GM21526 (cell line): ENCODE measurements at regions not wholly inside any gene's neighbourhood (a gene's known extent, or its start where the extent isn't known, plus 50 kb on each side); places are given as distances from the start of the nearest gene placed in this dataset.

Experiments used
- ATAC-seq: cut with Tn5 transposase; IDR thresholded peaks from one replicate; pipeline ENCODE4 v1.9.1; 2021; ENCODE audit warnings: moderate library complexity; ENCODE audit not compliant: unreplicated experiment, low FRiP score

DNA sequence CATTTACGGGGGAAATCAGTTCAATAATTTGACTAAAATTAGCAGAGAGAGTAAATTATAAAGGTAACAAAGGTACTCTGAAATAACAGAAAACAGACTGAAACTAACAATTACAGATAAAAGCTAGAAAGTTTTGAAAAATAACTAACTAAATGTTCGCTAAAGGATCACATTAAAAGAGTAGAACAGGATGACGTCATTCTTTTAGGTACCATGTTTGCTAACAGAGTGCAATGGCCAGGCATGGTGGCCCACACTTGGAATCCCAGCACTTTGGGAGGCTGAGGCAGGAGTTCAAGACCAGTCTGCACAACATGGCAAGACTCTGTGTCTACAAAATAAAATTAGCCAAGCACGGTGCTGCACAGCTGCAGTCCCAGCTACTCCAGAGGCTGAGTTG, 212.3 kb upstream of the CDYL start:
- ATAC-seq = no peak

DNA sequence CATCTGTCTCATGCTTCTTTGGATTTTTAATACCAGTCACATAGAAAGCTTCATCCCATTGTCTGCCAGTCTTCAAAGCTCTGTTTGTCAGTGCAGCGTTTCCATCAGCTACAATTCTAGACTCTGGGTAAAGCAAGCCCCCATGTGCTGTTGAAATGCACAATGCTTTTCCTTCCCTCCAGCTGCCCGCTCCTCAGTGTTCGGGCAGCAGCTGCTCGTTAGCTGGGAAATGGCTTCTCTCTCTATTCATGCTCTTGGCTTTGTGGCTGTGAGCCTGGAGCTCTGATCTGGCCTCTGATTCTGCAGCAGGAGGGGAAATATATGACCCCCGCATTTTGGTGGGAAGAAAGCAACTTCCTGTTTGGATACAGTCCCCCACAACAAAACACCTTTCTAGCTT, 213.0 kb upstream of the CDYL start:
- ATAC-seq = no peak

DNA sequence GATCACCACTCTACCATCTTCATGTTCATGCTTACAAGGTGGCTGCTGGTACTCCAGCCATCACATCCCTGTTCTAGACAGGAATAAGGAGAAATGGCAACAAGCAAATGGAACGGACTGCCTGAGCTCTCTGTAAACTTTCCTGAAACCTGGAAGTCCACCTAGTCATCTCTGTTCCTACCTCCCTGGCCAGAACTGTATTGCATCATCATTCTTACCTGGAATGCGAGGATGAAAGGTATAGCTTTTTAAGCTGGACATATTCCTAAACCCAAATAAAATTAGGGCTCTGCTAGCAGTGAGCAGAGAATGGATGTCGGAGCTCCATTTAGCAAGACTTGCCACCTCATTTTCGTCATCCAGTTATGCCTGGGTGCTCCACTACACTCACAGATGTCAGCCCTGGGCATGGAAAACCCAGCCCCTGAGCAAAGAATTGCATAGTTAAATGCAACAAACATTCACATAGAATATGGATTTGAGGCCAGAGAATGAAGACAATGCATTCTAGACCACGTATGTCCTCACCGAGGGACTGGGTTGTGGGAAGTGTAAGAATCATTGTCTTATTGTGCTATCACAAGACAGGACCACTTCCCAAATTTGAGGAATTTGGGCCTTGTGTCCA, 214.3 kb upstream of the CDYL start:
- ATAC-seq = no peak

DNA sequence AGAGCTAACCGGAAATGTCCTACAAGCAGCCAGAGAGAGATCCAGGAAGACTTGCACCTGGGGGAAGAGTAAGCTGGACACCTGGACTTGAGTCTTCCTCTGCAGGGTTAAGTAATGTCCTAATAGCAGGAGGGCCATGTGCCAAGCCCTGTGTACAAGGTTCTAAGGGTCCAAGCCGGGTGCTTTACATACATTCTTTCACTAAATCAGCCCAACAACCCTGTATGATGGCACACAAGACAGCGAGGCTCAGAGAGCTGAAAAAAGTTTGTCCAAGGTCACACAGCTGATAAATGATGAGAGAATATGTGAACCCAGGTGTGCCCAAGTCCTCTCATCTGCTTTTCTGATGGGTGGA, 215.1 kb upstream of the CDYL start:
- no peak for ATAC-seq

DNA sequence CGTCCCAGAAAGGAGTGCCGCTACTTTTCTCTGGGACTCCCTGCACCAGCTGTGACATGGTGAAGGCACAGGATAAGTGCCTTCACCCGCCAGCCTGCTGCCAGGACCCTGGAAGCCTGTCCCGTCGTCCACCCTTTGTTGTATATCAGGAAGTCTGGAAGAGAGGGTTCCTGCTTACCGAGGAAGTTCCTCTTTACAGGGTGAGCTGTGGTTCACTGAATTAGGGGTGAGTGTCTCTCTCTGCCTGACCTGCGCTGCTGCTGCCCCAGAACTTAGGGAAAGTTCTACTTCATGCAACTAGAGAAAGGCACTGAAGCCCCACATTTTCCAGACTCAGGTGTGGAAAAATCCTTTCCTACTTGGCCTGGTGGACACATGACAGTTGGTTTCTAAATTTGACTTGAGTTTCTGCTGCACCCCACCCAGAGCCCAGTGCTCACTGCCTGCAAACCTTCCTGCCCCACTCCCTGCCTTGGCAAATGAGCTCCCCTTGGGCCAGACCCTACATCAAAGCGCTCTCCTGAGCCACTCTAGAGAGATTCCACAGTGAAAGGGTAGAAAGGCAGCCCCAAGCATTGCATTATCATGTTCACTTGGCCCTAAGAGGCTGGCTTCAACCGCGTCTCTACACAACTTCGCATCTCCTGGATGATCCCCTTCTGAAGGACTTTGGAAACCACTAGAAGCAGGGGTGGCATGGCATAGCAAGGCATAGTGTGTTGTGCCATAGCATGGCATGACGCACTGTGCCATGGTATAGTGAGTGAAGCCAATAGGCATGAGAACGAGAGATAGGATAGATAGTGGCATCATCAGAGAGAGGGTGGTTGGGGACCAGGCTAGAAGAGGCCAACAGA, 215.8 kb upstream of the CDYL start:
- ATAC-seq = no peak

DNA sequence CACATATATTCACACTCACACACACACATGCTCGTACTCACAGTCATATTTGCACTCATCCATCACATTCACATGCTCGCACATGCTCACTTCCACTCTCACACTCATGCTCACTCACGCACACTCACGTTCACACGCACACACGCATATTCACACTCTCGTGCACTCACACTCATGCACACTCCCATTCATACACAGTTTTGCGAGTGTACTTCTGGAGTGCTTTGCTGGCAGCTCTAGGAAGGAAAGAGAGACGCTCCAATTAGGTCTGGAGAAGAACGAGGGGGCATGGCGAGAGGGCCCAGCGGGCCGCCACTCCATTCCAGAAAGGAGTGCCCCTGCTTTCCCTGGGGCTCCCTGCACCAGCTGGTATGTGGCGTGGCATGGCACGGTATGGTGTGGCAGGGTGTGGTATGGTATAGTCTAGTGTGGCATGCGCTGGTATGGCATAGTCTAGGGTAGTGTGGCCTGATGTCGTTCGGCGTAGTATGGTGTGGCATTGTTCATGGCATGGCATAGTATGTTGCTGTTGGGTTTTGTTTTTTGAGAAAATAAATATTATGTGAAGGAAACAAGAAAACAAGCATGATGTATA, 216.8 kb upstream of the CDYL start:
- ATAC-seq = no peak

DNA sequence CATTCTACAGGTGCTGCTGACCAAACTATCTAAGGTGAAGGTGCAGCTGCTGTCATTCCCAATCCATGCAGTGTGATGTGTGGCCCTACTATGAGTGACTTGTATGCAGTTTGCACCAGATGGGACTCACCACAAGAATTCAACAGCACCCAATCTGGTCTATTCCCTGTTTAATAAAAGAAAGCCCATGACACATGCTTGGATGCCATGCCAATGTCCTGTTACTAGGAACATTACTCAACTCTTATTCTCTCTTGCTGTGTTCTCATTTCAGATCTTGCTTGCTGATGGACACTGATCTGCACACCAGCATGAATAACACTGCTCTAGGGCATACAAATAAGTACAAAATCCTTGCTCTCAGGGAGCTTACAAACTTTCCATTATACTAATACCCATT, 221.6 kb upstream of the CDYL start:
- ATAC-seq = no peak

DNA sequence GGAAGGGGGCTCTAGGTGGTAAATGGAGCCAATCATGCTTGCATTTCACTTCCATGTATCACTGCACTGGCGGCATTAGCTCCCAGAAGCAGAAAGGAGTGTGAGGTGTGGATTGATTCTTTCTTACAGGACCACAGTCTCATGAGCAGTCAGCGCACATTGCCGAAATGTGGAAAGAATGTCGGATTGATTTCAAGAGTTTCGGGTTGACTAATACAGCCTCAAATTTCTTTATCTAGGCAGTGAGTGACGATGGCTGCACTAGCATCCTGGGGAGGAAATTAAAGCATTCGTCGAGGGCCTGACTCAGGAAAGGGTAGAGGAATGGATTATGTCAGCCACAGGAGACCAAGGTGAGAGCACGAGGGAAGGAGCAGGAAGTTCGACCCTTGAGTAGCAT, 222.8 kb upstream of the CDYL start:
- ATAC-seq = no peak

DNA sequence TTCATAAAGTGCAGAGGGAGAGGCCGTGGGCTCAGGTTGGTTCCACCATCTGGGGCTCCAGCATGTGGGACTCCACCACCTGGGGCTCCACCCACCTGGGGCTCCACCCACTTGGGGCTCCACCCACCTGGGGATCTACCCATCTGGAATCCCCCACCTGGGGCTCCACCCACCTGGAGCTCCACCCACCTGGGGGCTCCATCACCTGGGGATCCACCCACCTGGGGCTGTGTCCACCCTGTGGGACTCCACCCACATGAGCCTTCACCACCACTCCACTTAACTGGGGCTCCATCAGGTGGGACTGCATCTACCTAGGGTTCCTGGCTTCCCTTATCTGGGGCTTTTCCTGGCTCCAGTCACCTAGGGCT, 226.0 kb upstream of the CDYL start:
- no peak for ATAC-seq

DNA sequence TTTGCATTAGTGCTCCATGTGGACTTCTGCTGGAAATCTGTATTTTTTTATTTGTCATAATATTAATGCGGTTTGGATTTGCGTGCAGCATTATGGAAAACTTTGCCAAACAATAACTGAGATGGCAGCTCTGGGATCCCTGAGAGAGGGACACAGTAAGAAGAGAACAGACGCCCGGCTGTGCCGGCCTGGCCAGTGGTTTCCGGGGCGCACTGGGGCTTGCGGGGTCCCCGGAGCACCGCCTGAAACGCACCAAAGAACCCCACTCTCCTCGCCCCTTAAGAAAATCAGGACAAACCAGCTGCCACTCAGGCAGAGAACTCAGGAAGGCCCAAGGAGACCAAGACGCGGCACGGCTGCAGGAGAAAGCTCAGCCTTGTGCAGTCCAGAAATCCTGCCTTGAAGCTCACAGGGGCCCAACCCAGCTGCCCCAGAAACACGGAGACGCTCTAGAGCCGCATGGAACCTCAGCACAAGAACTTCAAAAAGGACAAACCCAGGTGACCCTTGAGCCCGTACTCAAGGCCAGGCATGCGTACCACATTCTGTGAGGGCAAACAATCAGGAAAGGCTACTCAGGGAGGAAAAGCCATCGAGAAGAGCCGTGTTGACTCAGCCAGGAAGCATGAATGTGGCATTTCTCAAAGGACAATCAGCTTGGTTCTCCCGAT, 226.5 kb upstream of the CDYL start:
- ATAC-seq = no peak

DNA sequence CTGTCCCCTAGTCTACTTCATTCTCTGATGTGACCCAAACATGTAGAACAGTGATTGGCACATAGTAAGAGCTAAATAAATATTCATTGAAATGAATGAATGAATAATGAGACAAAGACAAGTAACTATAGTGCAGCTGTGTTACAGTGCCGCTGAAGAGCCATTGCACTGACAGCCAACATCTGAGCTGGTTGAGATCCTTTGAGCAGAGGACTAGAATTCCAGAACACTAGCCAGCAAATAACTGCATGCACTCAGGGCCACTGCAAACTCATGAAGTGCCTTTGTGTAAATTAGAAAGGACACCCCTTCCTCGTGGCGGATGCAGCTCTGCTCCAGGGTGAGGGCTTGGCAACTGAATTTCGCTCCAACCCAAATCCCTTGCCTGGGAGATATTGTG, 230.3 kb upstream of the CDYL start:
- ATAC-seq = no peak

DNA sequence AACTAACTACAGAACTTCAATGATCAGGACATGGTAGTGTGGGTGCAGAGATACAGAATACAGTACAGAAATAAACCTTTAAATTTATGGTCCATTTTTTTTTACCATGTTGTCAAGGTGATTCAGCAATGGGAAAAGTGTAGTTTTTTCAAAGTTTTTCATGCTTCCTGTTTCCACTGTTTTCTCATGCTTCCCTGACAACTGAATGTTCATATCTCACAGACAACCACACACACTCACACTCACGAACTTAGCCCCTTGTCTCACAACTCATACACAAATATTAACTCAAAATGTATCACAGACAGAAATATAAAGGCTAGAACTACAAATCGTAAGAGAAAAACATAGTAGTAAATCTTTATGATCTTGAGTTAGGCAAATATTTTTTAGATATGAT, 232.6 kb upstream of the CDYL start:
- ATAC-seq = no peak

DNA sequence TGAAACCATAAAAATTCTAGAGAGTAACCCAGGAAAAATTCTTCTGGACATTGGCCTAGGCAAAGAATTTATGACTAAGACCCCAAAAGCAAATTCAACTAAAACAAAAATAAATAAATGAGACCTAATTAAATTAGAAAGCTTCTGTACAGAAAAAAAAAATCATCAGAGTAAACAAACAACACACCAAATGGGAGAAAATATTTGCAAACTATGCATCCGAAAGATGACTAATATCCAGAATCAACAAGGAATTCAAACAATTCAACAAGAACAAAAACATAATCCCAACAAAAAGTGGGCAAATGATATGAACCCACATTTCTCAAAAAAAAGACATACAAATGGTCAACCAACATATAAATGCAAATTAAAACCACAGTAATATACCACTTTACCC, 242.6 kb upstream of the CDYL start:
- no peak for ATAC-seq

DNA sequence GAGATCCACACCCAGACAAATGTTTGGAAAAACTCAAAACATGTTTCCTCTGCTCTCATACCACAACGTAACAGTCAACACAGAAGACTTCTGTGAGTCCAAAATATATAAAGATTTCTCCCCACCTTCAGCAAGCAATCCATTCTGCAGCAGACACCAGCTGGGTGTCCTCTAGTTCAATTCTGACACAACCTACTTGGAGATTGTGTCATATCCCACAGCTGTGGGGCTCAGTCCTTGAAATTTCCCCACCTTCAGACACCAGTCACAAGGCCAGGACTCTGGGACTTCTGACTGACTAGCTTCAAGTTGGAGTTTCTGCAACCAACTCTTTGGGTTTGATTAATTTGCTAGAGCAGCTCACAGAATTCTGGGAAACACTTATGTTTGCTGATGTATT, 244.8 kb upstream of the CDYL start:
- no peak for ATAC-seq

DNA sequence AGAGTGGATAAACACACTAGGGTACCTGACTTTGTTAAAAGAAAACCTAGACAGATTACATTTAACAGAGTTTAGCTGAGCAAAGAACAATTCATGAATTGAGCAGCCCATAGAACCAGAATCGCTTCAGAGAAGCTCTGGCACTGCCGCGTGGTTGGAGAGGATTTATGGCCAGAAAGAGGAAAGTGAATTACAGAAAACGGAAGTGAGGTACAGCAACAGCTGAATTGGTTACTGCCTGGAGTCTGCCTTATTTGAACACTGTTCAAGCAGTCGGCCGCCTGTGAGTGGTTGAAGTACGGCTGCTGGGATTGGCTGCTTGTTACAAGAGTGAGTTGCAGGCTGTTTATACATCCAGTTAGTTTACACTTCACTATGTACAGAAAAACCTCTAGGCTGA, 253.8 kb upstream of the CDYL start:
- ATAC-seq = no peak

DNA sequence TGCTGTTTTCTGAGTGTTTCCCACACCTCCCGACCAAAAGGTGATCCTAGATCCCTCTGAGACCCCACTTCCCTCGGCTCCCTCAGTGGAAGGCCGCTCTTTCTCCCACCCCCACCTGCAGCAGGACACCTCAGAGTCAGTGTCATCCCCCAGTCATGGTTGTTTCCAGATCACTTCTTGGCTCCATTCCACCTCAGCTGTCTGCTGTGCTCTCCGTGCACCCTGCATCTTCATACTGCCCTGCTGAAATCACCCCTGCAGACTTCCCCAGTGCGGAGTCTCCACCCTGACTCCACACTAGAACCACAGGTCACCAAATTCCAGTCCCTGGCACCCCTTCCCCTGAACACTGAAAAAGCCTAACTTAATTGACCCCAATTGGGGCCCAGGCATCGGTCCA, 255.1 kb upstream of the CDYL start:
- ATAC-seq = no peak

DNA sequence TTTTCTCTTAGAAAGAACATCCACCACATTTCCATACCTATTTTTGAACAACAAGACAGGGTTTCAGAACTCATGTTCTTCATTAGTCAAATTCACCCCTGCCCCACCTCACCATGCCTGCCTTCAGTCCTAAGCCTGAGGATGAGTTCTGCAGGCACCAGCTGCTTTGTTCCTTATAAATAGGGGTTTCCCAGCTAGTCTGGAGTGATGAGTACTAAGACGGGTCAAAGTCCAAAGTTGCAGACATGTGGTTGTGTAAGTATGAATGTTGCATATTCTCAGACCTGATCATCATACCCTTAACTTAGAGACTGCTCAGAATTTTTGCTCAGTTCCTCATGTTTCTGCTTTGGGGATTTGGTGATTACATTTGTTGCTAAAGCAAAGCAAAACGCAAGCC, 257.7 kb upstream of the CDYL start:
- no peak for ATAC-seq

DNA sequence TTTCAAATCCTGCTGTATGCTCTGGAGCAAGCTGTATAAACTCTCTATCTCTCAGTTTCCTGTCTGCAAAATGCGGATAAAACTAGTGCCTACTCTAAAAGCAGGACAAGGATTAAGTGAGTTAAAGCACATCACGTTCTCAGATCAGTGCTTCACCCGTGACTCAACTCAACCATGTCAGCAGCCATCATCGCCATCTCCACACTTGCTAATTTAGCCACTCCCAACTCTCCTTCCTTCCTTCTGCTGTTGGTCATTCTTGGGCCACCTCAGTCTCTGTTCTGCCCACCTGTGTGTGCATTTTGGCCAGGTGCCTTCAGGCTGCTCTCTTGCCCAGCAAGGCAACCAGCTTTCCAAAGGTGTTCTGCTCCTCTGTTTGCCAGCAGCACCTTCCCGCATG, 260.0 kb upstream of the CDYL start:
- ATAC-seq = no peak

DNA sequence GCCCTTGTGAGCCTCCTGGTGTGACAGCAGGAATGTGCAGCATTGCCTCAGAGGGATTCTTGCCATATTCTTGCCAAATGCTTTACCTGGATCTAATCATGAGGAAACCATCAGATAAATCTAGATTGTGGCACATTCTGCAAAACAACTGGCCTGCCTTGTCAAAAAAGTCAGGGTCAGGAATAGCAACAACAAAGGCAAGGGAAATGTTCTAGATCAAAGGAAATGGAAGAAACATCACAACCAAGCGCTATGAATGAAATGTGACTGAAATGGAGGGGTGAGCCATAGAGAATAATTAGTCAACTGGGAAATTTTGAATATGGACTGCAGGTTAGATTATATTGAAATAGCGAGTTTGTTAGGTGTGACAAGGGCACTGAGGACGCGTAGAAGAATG, 262.6 kb upstream of the CDYL start:
- no peak for ATAC-seq

DNA sequence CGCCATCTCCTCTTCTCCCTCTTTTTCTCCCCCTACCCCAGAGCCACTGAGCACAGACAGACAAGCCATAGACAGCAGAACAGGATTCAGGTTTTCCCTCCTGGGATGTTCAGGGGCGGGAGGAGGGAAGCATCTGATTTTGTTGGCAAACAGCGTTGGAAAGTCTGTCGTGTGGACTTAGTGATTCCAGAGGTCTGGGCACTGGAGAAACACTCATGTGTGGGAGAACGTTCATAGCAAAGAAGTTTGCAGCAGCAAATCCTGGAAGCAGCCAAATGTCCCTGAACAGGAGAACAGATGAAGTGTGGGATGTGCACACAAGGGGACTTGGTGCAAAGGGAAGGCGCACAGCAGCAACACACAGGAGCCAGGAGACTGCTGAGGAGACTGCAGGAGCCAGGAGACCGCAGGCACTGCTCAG, 264.1 kb upstream of the CDYL start:
- no peak for ATAC-seq

DNA sequence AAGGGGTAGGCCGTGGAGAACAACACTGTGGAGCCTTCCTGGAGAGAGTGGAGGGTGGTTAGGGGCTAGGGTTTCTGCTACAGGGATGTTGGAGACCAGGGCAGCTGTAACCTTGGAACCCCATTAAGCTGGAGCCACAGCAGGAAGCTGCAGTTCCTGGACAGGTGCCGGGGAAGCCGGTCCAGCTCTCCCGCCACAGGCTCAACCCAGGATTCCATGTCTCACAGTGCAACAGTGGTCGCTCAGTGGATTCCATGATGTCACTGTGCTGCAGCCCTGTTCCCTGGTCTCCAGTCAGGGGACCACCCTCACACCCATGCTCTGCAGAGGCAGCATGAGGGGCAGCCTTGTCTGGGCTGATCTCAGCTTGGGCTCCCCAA, 264.6 kb upstream of the CDYL start:
- ATAC-seq = no peak
